H1 (cell line): ENCODE measurements at regions not wholly inside any gene's neighbourhood (a gene's known extent, or its start where the extent isn't known, plus 50 kb on each side); places are given as distances from the start of the nearest gene placed in this dataset.

ENCODE experiments used
- CTCF ChIA-PET: fragments of 300-600 bp; sonication (Branson Sonifier 250); formaldehyde crosslinking; loops from one replicate; lab custom pipeline; 2021; ENCODE audit not compliant: partially characterized antibody; lab: Charles Lee
- POLR2A ChIA-PET: fragments of 300-600 bp; sonication (Branson Sonifier 250); formaldehyde crosslinking; loops from one replicate; lab custom pipeline; 2021; ENCODE audit warnings: inconsistent platforms; ENCODE audit not compliant: partially characterized antibody; lab: Charles Lee
- DNase-seq, 2 experiments: peaks; one replicate each; pipeline versions ENCODE4 v3.0.0 to v3.0.0-alpha.2; 2010 to 2022; ENCODE audit warnings: low spot score in 2 of 2, low read depth in 1 of 2, mixed read lengths in 1 of 2
- FAIRE-seq: peaks from 2 replicates; lab custom pipeline; 2011; peaks lifted over from hg19 to GRCh38; lab: Jason Lieb, UNC
- H2AFZ ChIP-seq: 2 replicates; pipeline ENCODE4 v1.8.1; 2012; ENCODE audit warnings: low read length, inconsistent platforms
- H2AK5ac ChIP-seq: 2 replicates; pipeline ENCODE4 v1.6.1; 2013; ENCODE audit warnings: low read depth, low read length
- H2BK120ac ChIP-seq: replicated peaks from 2 replicates; pipeline ENCODE3; 2013; ENCODE audit warnings: low read depth, low read length, inconsistent platforms
- H2BK12ac ChIP-seq: 2 replicates; pipeline ENCODE4 v1.6.1; 2013; ENCODE audit warnings: low read depth, low read length
- H2BK15ac ChIP-seq: 2 replicates; pipeline ENCODE4 v1.6.1; 2013; ENCODE audit warnings: low read length
- H2BK20ac ChIP-seq: 2 replicates; pipeline ENCODE4 v1.6.1; 2013; ENCODE audit warnings: low read length
- H2BK5ac ChIP-seq: 2 replicates; pipeline ENCODE4 v1.6.1; 2013; ENCODE audit warnings: low read depth, low read length
- H3K14ac ChIP-seq: 2 replicates; pipeline ENCODE4 v1.6.1; 2013; ENCODE audit warnings: inconsistent platforms; ENCODE audit not compliant: insufficient read length
- H3K18ac ChIP-seq: 2 replicates; pipeline ENCODE4 v1.6.1; 2013; ENCODE audit warnings: low read length; ENCODE audit errors: extremely low read depth
- H3K23ac ChIP-seq: 2 replicates; pipeline ENCODE4 v1.6.1; 2013; ENCODE audit warnings: inconsistent platforms; ENCODE audit not compliant: insufficient read length
- H3K23me2 ChIP-seq: 2 replicates; pipeline ENCODE4 v1.6.1; 2013; ENCODE audit warnings: low read depth, low read length
- H3K27ac ChIP-seq: 2 replicates; pipeline ENCODE4 v1.6.1; 2011; ENCODE audit warnings: low read depth, low read length, inconsistent platforms
- H3K27me3 ChIP-seq, 4 experiments: replicated peaks in 1 of 4; 1 replicate in 1 of 4; 2 replicates in 3 of 4; pipeline versions ENCODE4 v1.6.1 to v1.8.1; 2011 to 2013; ENCODE audit warnings: low read length in 3 of 4, mild to moderate bottlenecking in 3 of 4, inconsistent platforms in 2 of 4, mixed read lengths in 2 of 4, moderate library complexity in 1 of 4; ENCODE audit not compliant: control insufficient read depth in 3 of 4, insufficient read depth in 3 of 4; ENCODE audit errors: extremely low read depth in 1 of 4
- H3K36me3 ChIP-seq, 4 experiments: 2 replicates each; pipeline versions ENCODE4 v1.6.1 to v1.8.1; 2011 to 2013; ENCODE audit warnings: mild to moderate bottlenecking in 4 of 4, low read length in 3 of 4, moderate library complexity in 2 of 4, control low read depth in 1 of 4, inconsistent platforms in 1 of 4; ENCODE audit not compliant: insufficient read depth in 4 of 4, control insufficient read depth in 2 of 4
- H3K4ac ChIP-seq: replicated peaks from 2 replicates; pipeline ENCODE3; 2013; ENCODE audit warnings: low read length, low read depth, mixed read lengths, inconsistent platforms; ENCODE audit not compliant: insufficient read length
- H3K4me1 ChIP-seq, 4 experiments: replicated peaks in 1 of 4; 1 replicate in 1 of 4; 2 replicates in 3 of 4; pipeline versions ENCODE4 v1.6.1 to v1.8.1; 2011 to 2013; ENCODE audit warnings: low read length in 3 of 4, inconsistent platforms in 2 of 4, mixed read lengths in 1 of 4; ENCODE audit not compliant: insufficient read depth in 4 of 4, control insufficient read depth in 3 of 4
- H3K4me2 ChIP-seq, 2 experiments: 2 replicates each; pipeline versions ENCODE4 v1.6.1 to v1.8.1; 2011 to 2013; ENCODE audit warnings: low read depth in 2 of 2, low read length in 2 of 2, control low read depth in 1 of 2, inconsistent platforms in 1 of 2, mild to moderate bottlenecking in 1 of 2; ENCODE audit not compliant: insufficient read depth in 1 of 2
- H3K4me3 ChIP-seq, 4 experiments: fragments of 200-600, 300-600 bp in 1 of 4; sonication (generic), shearing (Covaris generic), sonication (Bioruptor Twin) in 1 of 4; 2 replicates each; pipeline versions ENCODE4 v1.5.1 to v1.8.1; 2011 to 2016; ENCODE audit warnings: low read length in 4 of 4, low read depth in 3 of 4, control low read depth in 2 of 4, inconsistent platforms in 2 of 4, mild to moderate bottlenecking in 2 of 4, mixed read lengths in 1 of 4, moderate library complexity in 1 of 4; ENCODE audit not compliant: insufficient read depth in 2 of 4; ENCODE audit errors: extremely low read depth in 1 of 4
- H3K56ac ChIP-seq: replicated peaks from 2 replicates; pipeline ENCODE3; 2013; ENCODE audit warnings: low read depth, mild to moderate bottlenecking, mixed read lengths, low read length, inconsistent platforms; ENCODE audit not compliant: insufficient read length
- H3K79me1 ChIP-seq: 2 replicates; pipeline ENCODE4 v1.6.1; 2013; ENCODE audit warnings: low read depth, low read length, control low read depth
- H3K79me2 ChIP-seq, 2 experiments: 2 replicates each; pipeline versions ENCODE4 v1.6.1 to v1.8.1; 2012 to 2013; ENCODE audit warnings: low read length in 2 of 2, mild to moderate bottlenecking in 2 of 2, inconsistent platforms in 1 of 2; ENCODE audit not compliant: insufficient read depth in 2 of 2, control insufficient read depth in 1 of 2
- H3K9ac ChIP-seq, 4 experiments: replicated peaks in 1 of 4; 1 replicate in 1 of 4; 2 replicates in 3 of 4; pipeline versions ENCODE4 v1.6.1 to v1.8.1; 2011 to 2013; ENCODE audit warnings: low read depth in 3 of 4, low read length in 3 of 4, control low read depth in 2 of 4, mild to moderate bottlenecking in 2 of 4, moderate library complexity in 2 of 4, inconsistent platforms in 1 of 4; ENCODE audit errors: extremely low read depth in 1 of 4
- H3K9me3 ChIP-seq, 2 experiments: 2 replicates each; pipeline versions ENCODE4 v1.6.1 to v1.8.1; 2012 to 2013; ENCODE audit warnings: mild to moderate bottlenecking in 2 of 2, moderate library complexity in 2 of 2, control low read depth in 1 of 2, inconsistent platforms in 1 of 2, low read depth in 1 of 2, low read length in 1 of 2, mixed read lengths in 1 of 2; ENCODE audit not compliant: insufficient read depth in 2 of 2
- H4K20me1 ChIP-seq, 2 experiments: replicated peaks in 1 of 2; 2 replicates each; pipeline versions ENCODE3 to v1.8.1; 2011 to 2013; ENCODE audit warnings: inconsistent platforms in 2 of 2, low read length in 2 of 2, mild to moderate bottlenecking in 1 of 2; ENCODE audit not compliant: insufficient read depth in 2 of 2, control insufficient read depth in 1 of 2
- H4K5ac ChIP-seq: 2 replicates; pipeline ENCODE4 v1.6.1; 2013; ENCODE audit warnings: low read length, low read depth, mixed read lengths, inconsistent platforms; ENCODE audit not compliant: insufficient read length
- H4K8ac ChIP-seq: 2 replicates; pipeline ENCODE4 v1.8.0; 2013; ENCODE audit warnings: mild to moderate bottlenecking, moderate library complexity, low read length, inconsistent platforms; ENCODE audit not compliant: insufficient read depth; ENCODE audit errors: extremely low read depth
- H4K91ac ChIP-seq: replicated peaks from 2 replicates; pipeline ENCODE3; 2013; ENCODE audit warnings: low read length, mixed read lengths, inconsistent platforms; ENCODE audit not compliant: insufficient read length
- CBX8 ChIP-seq: fragments of 300-800, 300-1000 bp; sonication (generic); IDR thresholded peaks from 2 replicates; pipeline ENCODE4 v1.7.1; 2016; ENCODE audit warnings: low read depth, low read length, borderline replicate concordance
- MAFK ChIP-seq: IDR thresholded peaks from 2 replicates; pipeline ENCODE4 v1.6.1; 2012; ENCODE audit warnings: low read depth, mild to moderate bottlenecking, improper control_type of control experiment, low read length
- POU5F1 ChIP-seq: IDR thresholded peaks from 2 replicates; pipeline ENCODE4 v1.6.1; 2011; ENCODE audit warnings: low read depth, mild to moderate bottlenecking, low read length, moderate library complexity
- RBBP5 ChIP-seq: IDR thresholded peaks from 2 replicates; pipeline ENCODE4 v1.7.1; 2012; ENCODE audit warnings: low read depth, mild to moderate bottlenecking, inconsistent platforms, low read length, moderate library complexity, borderline replicate concordance
- RNF2 ChIP-seq: fragments of 200-900, 300-1000 bp; sonication (generic); IDR thresholded peaks from 2 replicates; pipeline ENCODE4 v1.7.1; 2016; ENCODE audit warnings: borderline replicate concordance, low read depth, mild to moderate bottlenecking, antibody characterized with exemption, low read length; ENCODE audit not compliant: poor library complexity, severe bottlenecking; ENCODE audit errors: missing control alignments

GRCh38 chr1:191636345-191636744 is 521.9 kb upstream of the RGS18 start:
- H4K5ac ChIP-seq, result no peak overlapping the region
- no peak overlapping the region for H2BK120ac ChIP-seq
- H3K4ac ChIP-seq, result no peak overlapping the region
- ChIA-PET CTCF (no interaction called here), POLR2A (no interaction called here)
- H3K79me1 ChIP-seq, result no peaks in the 10 kb centered on the region
- no peak overlapping the region for H3K14ac ChIP-seq
- H2AFZ ChIP-seq, result no peak overlapping the region
- H3K27me3 ChIP-seq, result no peaks in the 10 kb centered on the region
- no peaks in the 10 kb centered on the region for H3K9me3 ChIP-seq
- no peak overlapping the region for H3K4me2 ChIP-seq
- no peak for FAIRE-seq
- no peak overlapping the region for H2BK5ac ChIP-seq
- H3K56ac ChIP-seq, result no peak overlapping the region
- no peak overlapping the region for H4K8ac ChIP-seq
- H3K79me2 ChIP-seq, result no peaks in the 10 kb centered on the region
- no peak overlapping the region for H2BK20ac ChIP-seq
- no peak overlapping the region for H3K23ac ChIP-seq
- no peaks in the 10 kb centered on the region for H3K4me1 ChIP-seq
- no peak overlapping the region for H2AK5ac ChIP-seq
- no peak overlapping the region for H2BK12ac ChIP-seq
- no peak for DNase-seq
- H3K4me3 ChIP-seq, result no peak overlapping the region
- no peak overlapping the region for H4K91ac ChIP-seq
- H3K18ac ChIP-seq, result no peak overlapping the region
- TF ChIP-seq CBX8 (no peak), POU5F1 (no peak), MAFK (no peak), RBBP5 (no peak), RNF2 (no peak)
- no peaks in the 10 kb centered on the region for H3K23me2 ChIP-seq
- no peak overlapping the region for H2BK15ac ChIP-seq
- no peak overlapping the region for H3K27ac ChIP-seq
- no peaks in the 10 kb centered on the region for H4K20me1 ChIP-seq
- no peak overlapping the region for H3K9ac ChIP-seq
- H3K36me3 ChIP-seq, result no peaks in the 10 kb centered on the region
